HFFc6 (cell line): ENCODE measurements at regions not wholly inside any gene's neighbourhood (a gene's known extent, or its start where the extent isn't known, plus 50 kb on each side); places are given as distances from the start of the nearest gene placed in this dataset.

Source experiments
- DNase-seq: peaks from one replicate; pipeline ENCODE4 v3.0.0-alpha.2; 2018
- H3K27ac Mint-ChIP-seq: 2 replicates; pipeline ENCODE4 v1.8.0; 2020; ENCODE audit warnings: mild to moderate bottlenecking, mixed read lengths
- H3K27me3 Mint-ChIP-seq: 2 replicates; pipeline ENCODE4 v1.8.0; 2021; ENCODE audit warnings: mild to moderate bottlenecking, moderate library complexity, mixed read lengths; ENCODE audit not compliant: insufficient read depth
- H3K36me3 Mint-ChIP-seq: 2 replicates; pipeline ENCODE4 v1.8.0; 2021; ENCODE audit warnings: low read depth, mixed read lengths
- H3K4me1 Mint-ChIP-seq: 2 replicates; pipeline ENCODE4 v1.8.0; 2020; ENCODE audit warnings: low read depth, mixed read lengths
- H3K4me3 Mint-ChIP-seq: 2 replicates; pipeline ENCODE4 v1.8.0; 2020; ENCODE audit warnings: mild to moderate bottlenecking, moderate library complexity, mixed read lengths
- H3K9me3 Mint-ChIP-seq: 2 replicates; pipeline ENCODE4 v1.8.0; 2020; ENCODE audit warnings: mild to moderate bottlenecking, mixed read lengths
- TF ChIP-seq, protein P1 (sequence below): fragments of 200-600 bp; sonication (generic); IDR thresholded peaks from 2 replicates; pipeline ENCODE4 v1.5.0; 2021; ENCODE audit warnings: antibody characterized with exemption, mild to moderate bottlenecking

DNA sequence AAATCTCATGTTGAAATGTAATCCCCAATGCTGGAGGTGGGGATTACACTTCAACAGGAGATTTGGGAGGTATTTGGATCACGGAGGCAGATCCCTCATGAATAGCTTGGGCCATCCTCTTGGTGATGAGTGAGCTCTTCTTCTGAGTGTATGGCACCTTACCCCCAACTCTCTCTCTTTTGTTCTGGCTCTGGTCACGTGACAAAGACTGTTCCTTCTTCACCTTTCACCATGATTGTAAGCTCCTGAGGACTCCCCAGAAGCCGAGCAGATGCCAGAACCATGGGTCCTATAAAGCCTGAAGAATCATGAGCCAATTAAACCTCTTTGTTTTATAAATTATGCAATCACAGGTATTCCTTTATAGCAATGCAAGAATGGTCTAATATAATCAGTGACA is 684.2 kb downstream of the LIG4 start:
- Mint-ChIP-seq H3K9me3 (peaks cover 47% of the 10 kb centered on the region), H3K27me3 (no peaks in the 10 kb centered on the region), H3K4me1 (no peaks in the 10 kb centered on the region), H3K36me3 (0 out of 2 replicates have a peak, but pooled peaks cover 4% of the 10 kb centered on the region), H3K27ac (no peak overlapping the region), H3K4me3 (no peak overlapping the region)
- DNase-seq: no peak
- TF ChIP-seq, protein P1, sequence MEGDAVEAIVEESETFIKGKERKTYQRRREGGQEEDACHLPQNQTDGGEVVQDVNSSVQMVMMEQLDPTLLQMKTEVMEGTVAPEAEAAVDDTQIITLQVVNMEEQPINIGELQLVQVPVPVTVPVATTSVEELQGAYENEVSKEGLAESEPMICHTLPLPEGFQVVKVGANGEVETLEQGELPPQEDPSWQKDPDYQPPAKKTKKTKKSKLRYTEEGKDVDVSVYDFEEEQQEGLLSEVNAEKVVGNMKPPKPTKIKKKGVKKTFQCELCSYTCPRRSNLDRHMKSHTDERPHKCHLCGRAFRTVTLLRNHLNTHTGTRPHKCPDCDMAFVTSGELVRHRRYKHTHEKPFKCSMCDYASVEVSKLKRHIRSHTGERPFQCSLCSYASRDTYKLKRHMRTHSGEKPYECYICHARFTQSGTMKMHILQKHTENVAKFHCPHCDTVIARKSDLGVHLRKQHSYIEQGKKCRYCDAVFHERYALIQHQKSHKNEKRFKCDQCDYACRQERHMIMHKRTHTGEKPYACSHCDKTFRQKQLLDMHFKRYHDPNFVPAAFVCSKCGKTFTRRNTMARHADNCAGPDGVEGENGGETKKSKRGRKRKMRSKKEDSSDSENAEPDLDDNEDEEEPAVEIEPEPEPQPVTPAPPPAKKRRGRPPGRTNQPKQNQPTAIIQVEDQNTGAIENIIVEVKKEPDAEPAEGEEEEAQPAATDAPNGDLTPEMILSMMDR: no peak

DNA sequence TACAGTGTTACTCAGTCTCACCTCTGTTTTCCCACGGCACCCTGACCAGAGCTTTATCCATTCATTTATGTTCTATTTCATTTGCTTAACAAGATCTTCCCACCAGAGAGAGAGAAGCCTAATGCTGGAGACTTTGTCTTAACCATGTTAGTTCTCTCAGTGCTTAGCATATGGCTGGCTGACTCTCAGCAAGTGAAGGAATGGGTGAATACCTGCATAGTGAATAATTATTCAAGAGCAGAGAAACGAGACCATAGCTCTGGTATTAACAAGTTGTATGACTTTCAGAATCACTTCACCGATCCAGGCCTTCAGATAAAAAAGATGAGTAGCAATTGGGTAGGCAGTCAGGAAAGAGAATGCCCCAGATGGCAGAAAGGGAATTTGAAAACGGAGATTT is 686.3 kb downstream of the LIG4 start:
- TF ChIP-seq, protein P1: no peak
- Mint-ChIP-seq H3K9me3 (peaks cover 38% of the 10 kb centered on the region), H3K36me3 (0 out of 2 replicates have a peak, but pooled peaks cover 8% of the 10 kb centered on the region), H3K27ac (no peak overlapping the region), H3K27me3 (no peaks in the 10 kb centered on the region), H3K4me3 (no peak overlapping the region), H3K4me1 (no peaks in the 10 kb centered on the region)
- DNase-seq: no peak

DNA sequence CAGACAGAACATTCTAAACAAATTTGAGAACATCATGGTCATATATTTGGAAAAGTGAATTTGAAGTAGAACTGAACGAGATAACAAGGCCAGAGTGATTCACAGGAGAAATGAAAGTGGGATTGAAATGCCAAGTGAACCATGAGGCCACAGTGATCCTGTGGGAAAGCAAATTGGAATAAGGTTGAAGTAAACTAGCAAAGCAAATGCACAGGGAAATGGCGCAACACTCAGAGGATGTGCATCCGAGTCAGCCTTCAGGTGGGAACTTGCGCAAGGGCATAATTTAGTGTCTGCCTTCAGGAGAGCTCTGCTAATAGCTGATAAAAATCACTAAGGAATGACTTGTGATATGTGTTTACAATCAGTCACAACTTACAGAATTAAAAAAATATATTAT is 696.6 kb downstream of the LIG4 start:
- Mint-ChIP-seq H3K36me3 (no peaks in the 10 kb centered on the region), H3K4me1 (no peaks in the 10 kb centered on the region), H3K9me3 (peaks cover 20% of the 10 kb centered on the region), H3K4me3 (no peak overlapping the region), H3K27ac (no peak overlapping the region), H3K27me3 (no peaks in the 10 kb centered on the region; the same call in 1 of the 2 replicates)
- DNase-seq: no peak
- TF ChIP-seq, protein P1: no peak

DNA sequence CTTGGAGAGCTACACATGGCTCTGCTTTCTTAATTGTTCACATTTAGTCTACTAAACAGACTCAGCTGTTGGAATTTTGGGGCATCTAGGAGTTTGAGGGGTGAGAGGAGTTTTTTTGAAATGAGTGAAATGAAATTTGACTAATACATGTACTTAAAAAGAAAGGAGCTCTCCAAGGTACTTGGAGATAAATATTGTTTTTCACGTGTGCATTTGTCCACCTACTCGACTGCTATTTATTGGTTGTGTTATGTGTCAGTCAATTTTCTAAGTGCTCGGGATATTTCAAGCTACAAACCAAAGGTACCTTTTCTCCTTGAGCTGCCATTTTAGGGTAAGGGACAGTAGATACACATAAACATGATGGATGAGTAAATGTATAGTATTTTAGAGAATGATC is 697.0 kb downstream of the LIG4 start:
- TF ChIP-seq, protein P1: no peak
- Mint-ChIP-seq H3K27me3 (no peaks in the 10 kb centered on the region; the same call in 1 of the 2 replicates), H3K27ac (no peak overlapping the region), H3K4me3 (no peak overlapping the region), H3K4me1 (no peaks in the 10 kb centered on the region), H3K9me3 (peaks cover 23% of the 10 kb centered on the region), H3K36me3 (no peaks in the 10 kb centered on the region)
- DNase-seq: no peak

DNA sequence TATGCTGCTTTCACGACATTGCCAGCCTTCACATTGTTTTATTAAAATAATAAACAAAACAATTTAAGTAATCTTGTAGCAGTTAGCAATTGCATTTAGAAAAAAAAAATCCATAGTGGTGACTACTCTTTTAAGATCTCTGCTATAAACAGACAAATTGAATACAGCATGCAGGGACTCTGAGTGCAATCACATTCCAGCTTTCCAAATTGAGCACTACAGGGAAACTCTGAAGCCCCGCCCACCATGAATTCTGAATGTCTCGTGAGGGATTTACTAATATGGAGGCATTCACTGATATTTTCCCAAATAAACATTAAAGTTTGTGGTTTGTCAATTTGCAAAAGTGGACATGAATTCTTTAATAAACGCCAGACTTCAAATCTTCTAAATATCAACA is 698.8 kb downstream of the LIG4 start:
- no peak overlapping the region for H3K27ac Mint-ChIP-seq
- TF ChIP-seq, protein P1: no peak
- H3K36me3 Mint-ChIP-seq: no peaks in the 10 kb centered on the region
- H3K9me3 Mint-ChIP-seq: peaks cover 36% of the 10 kb centered on the region
- no peak for DNase-seq
- H3K27me3 Mint-ChIP-seq: no peaks in the 10 kb centered on the region; the same call in 1 of the 2 replicates
- no peak overlapping the region for H3K4me3 Mint-ChIP-seq
- no peaks in the 10 kb centered on the region for H3K4me1 Mint-ChIP-seq

DNA sequence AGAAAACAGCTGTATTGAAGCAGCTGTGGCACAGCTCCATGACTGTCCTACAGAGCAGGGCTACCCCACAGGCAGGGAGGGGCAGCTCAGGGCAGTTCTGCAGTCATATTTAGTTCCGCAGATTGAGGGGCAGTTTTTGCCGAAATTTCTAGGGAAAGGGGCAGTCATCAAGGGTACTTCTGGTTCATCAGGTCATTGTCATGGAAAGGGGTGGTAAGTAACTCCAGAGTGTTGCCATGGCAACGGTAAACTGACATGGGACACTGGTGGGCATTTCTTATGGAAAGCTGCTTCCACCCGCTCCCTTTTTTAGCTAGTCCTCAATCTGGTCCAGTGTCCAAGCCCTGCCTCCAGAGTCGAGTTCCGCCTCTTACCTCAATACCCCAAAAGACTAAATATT is 702.8 kb downstream of the LIG4 start:
- Mint-ChIP-seq H3K4me3 (no peak overlapping the region), H3K9me3 (peaks cover 38% of the 10 kb centered on the region), H3K27me3 (no peaks in the 10 kb centered on the region; the same call in 1 of the 2 replicates), H3K27ac (no peak overlapping the region), H3K4me1 (no peaks in the 10 kb centered on the region), H3K36me3 (no peaks in the 10 kb centered on the region)
- no peak for DNase-seq
- TF ChIP-seq, protein P1: no peak
